Spleen (tissue), 7 donors: ENCODE measurements at regions not wholly inside any gene's neighbourhood (a gene's known extent, or its start where the extent isn't known, plus 50 kb on each side); places are given as distances from the start of the nearest gene placed in this dataset.

Experiments
- POLR2AphosphoS5 ChIP-seq, 3 donors: sonication (generic); formaldehyde crosslinking; IDR thresholded peaks; one replicate each; pipeline ENCODE4 v1.5.1; 2017; ENCODE audit warnings: antibody characterized with exemption in 3 of 3
- TF ChIP-seq, protein P1 (sequence below), 11 experiments: fragments of 200-600 bp in 7 of 11; fragments of 450-650 bp in 4 of 11; sonication (generic) in 4 of 11; IDR thresholded peaks in 8 of 11; conservative IDR thresholded peaks in 3 of 11; 1 replicate in 7 of 11; 2 replicates in 4 of 11; pipeline versions ENCODE4 v1.4.0 to v1.8.0; 2016 to 2021; ENCODE audit warnings: antibody characterized with exemption in 11 of 11, inconsistent platforms in 4 of 11, mild to moderate bottlenecking in 1 of 11
- donor health status: DM: no; HTN: no; CAD: no; lungs with moderate emphysema.
- donor health status: DM: no; HTN: no; CAD: no.
- donor health status: DM: no; HTN: no; CAD: no.

DNA sequence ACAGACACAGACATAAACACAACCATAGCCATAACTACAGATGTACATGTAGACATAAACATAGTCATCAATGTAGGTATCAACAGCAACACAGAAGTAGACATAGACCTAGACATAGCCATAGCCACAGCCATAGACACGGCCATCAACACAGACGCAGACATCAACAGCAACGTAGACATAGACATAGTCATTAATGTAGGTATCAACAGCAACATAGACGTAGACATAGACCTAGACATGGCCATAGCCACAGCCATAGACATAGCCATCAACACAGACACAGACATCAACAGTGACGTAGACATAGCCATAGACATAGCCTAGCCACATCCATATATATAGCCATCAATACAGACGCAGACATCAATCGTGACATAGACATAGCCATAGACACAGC, 258.3 kb upstream of the FOXQ1 start:
- TF ChIP-seq, protein P1, sequence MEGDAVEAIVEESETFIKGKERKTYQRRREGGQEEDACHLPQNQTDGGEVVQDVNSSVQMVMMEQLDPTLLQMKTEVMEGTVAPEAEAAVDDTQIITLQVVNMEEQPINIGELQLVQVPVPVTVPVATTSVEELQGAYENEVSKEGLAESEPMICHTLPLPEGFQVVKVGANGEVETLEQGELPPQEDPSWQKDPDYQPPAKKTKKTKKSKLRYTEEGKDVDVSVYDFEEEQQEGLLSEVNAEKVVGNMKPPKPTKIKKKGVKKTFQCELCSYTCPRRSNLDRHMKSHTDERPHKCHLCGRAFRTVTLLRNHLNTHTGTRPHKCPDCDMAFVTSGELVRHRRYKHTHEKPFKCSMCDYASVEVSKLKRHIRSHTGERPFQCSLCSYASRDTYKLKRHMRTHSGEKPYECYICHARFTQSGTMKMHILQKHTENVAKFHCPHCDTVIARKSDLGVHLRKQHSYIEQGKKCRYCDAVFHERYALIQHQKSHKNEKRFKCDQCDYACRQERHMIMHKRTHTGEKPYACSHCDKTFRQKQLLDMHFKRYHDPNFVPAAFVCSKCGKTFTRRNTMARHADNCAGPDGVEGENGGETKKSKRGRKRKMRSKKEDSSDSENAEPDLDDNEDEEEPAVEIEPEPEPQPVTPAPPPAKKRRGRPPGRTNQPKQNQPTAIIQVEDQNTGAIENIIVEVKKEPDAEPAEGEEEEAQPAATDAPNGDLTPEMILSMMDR (IDR thresholded peaks at IDR 0.05 in 8 of 11, conservative IDR thresholded peaks at IDR 0.05 in 3 of 11) = no peak
- no peak for TF ChIP-seq POLR2AphosphoS5 (IDR thresholded peaks at IDR 0.05)
